Large intestine (tissue), 3 donors: ENCODE measurements at regions not wholly inside any gene's neighbourhood (a gene's known extent, or its start where the extent isn't known, plus 50 kb on each side); places are given as distances from the start of the nearest gene placed in this dataset.

Experiments
- DNase-seq, 2 donors: peaks; one replicate each; pipeline versions ENCODE4 v3.0.0 to v3.0.0-alpha.2; 2013
- H3K27ac ChIP-seq: one replicate; pipeline ENCODE4 v1.5.1; 2013; ENCODE audit warnings: low read length
- H3K27me3 ChIP-seq: 2 replicates; pipeline ENCODE4 v1.6.1; 2013; ENCODE audit warnings: low read length; ENCODE audit not compliant: control insufficient read depth, insufficient read depth
- H3K36me3 ChIP-seq: 2 replicates; pipeline ENCODE4 v1.6.1; 2013; ENCODE audit warnings: low read length; ENCODE audit not compliant: control insufficient read depth, insufficient read depth
- H3K4me1 ChIP-seq: one replicate; pipeline ENCODE4 v1.6.1; 2013; ENCODE audit warnings: low read length; ENCODE audit not compliant: control insufficient read depth, insufficient read depth
- H3K4me3 ChIP-seq: one replicate; pipeline ENCODE4 v1.5.1; 2013; ENCODE audit warnings: low read length
- H3K9me3 ChIP-seq: one replicate; pipeline ENCODE4 v1.6.1; 2013; ENCODE audit warnings: mild to moderate bottlenecking, low read depth, low read length, moderate library complexity; ENCODE audit not compliant: control insufficient read depth
- WGBS: methylation state at CpG from one replicate; pipeline ENCODE4 v1.1.5; 2013; ENCODE audit warnings: low lambda C conversion rate; ENCODE audit not compliant: insufficient coverage; 5-methylcytosine and 5-hydroxymethylcytosine counted together

- H3K4me1 ChIP-seq: no peaks in the 10 kb centered on the region
- H3K9me3 ChIP-seq: no peaks in the 10 kb centered on the region
- H3K27ac ChIP-seq: no peak overlapping the region
- no peak for DNase-seq
- no peaks in the 10 kb centered on the region for H3K27me3 ChIP-seq
- no peak overlapping the region for H3K4me3 ChIP-seq
- H3K36me3 ChIP-seq: no peaks in the 10 kb centered on the region
- WGBS: no CpG with 5 or more reads among the region's 2 CpGs
Measured at GRCh38 chr12:113625499-113625898, 153.8 kb upstream of the LHX5 start.

GRCh38 chr12:113622410-113622809 lies 150.7 kb upstream of the LHX5 start:
- H3K9me3 ChIP-seq: no peaks in the 10 kb centered on the region
- 80% methylated on average over 1 of the region's 10 CpGs for WGBS
- peaks cover 6% of the 10 kb centered on the region for H3K27me3 ChIP-seq
- no peak overlapping the region for H3K4me3 ChIP-seq
- H3K36me3 ChIP-seq: no peaks in the 10 kb centered on the region
- H3K4me1 ChIP-seq: no peaks in the 10 kb centered on the region
- H3K27ac ChIP-seq: no peak overlapping the region
- DNase-seq: no peak

- peaks cover 9% of the 10 kb centered on the region for H3K27me3 ChIP-seq
- 100% methylated on average over 1 of the region's 6 CpGs for WGBS
- no peaks in the 10 kb centered on the region for H3K9me3 ChIP-seq
- no peaks in the 10 kb centered on the region for H3K4me1 ChIP-seq
- no peaks in the 10 kb centered on the region for H3K36me3 ChIP-seq
- no peak for DNase-seq
- no peak overlapping the region for H3K27ac ChIP-seq
- H3K4me3 ChIP-seq: no peak overlapping the region
Measured at GRCh38 chr12:113620437-113620976, 148.8 kb upstream of the LHX5 start.

GRCh38 chr12:113619202-113619601 lies 147.5 kb upstream of the LHX5 start:
- Histone ChIP-seq H3K4me1 (no peaks in the 10 kb centered on the region), H3K27me3 (peaks cover 9% of the 10 kb centered on the region), H3K4me3 (no peak overlapping the region), H3K36me3 (no peaks in the 10 kb centered on the region), H3K9me3 (no peaks in the 10 kb centered on the region), H3K27ac (no peak overlapping the region)
- WGBS: no CpG with 5 or more reads among the region's 5 CpGs
- no peak for DNase-seq

GRCh38 chr12:113613414-113613813 lies 141.7 kb upstream of the LHX5 start:
- WGBS: no CpG with 5 or more reads among the region's 2 CpGs
- no peak overlapping the region for H3K4me3 ChIP-seq
- no peaks in the 10 kb centered on the region for H3K9me3 ChIP-seq
- H3K27ac ChIP-seq: no peak overlapping the region
- DNase-seq: no peak
- H3K4me1 ChIP-seq: no peaks in the 10 kb centered on the region
- no peaks in the 10 kb centered on the region for H3K36me3 ChIP-seq
- H3K27me3 ChIP-seq: peaks cover 43% of the 10 kb centered on the region

- Histone ChIP-seq H3K27ac (no peak overlapping the region), H3K27me3 (peaks cover 43% of the 10 kb centered on the region), H3K4me3 (no peak overlapping the region), H3K4me1 (no peaks in the 10 kb centered on the region), H3K9me3 (no peaks in the 10 kb centered on the region), H3K36me3 (no peaks in the 10 kb centered on the region)
- no peak for DNase-seq
- WGBS: 0% methylated on average over 1 of the region's 3 CpGs
Measured at GRCh38 chr12:113612793-113613192, 141.1 kb upstream of the LHX5 start.

- H3K27ac ChIP-seq: no peak overlapping the region
- H3K27me3 ChIP-seq: peaks cover 43% of the 10 kb centered on the region
- no peak for DNase-seq
- WGBS: 0% methylated on average over 2 of the region's 16 CpGs
- H3K4me1 ChIP-seq: no peaks in the 10 kb centered on the region
- H3K4me3 ChIP-seq: no peak overlapping the region
- no peaks in the 10 kb centered on the region for H3K36me3 ChIP-seq
- no peaks in the 10 kb centered on the region for H3K9me3 ChIP-seq
Measured at GRCh38 chr12:113612076-113612728, 140.5 kb upstream of the LHX5 start.

GRCh38 chr12:113611652-113612051 lies 140.0 kb upstream of the LHX5 start:
- no peaks in the 10 kb centered on the region for H3K36me3 ChIP-seq
- DNase-seq: no peak
- 90% methylated on average over 4 of the region's 8 CpGs for WGBS
- no peak overlapping the region for H3K4me3 ChIP-seq
- peaks cover 43% of the 10 kb centered on the region for H3K27me3 ChIP-seq
- no peaks in the 10 kb centered on the region for H3K9me3 ChIP-seq
- H3K27ac ChIP-seq: no peak overlapping the region
- no peaks in the 10 kb centered on the region for H3K4me1 ChIP-seq

GRCh38 chr12:113610698-113611097 lies 139.0 kb upstream of the LHX5 start:
- Histone ChIP-seq H3K4me3 (no peak overlapping the region), H3K27me3 (peaks cover 41% of the 10 kb centered on the region), H3K36me3 (no peaks in the 10 kb centered on the region), H3K27ac (no peak overlapping the region), H3K9me3 (no peaks in the 10 kb centered on the region), H3K4me1 (no peaks in the 10 kb centered on the region)
- DNase-seq: no peak
- no CpG with 5 or more reads among the region's 13 CpGs for WGBS

GRCh38 chr12:113609692-113610469 lies 138.2 kb upstream of the LHX5 start:
- Histone ChIP-seq H3K27ac (no peak overlapping the region), H3K9me3 (no peaks in the 10 kb centered on the region), H3K27me3 (peaks cover 41% of the 10 kb centered on the region), H3K4me1 (no peaks in the 10 kb centered on the region), H3K4me3 (no peak overlapping the region), H3K36me3 (no peaks in the 10 kb centered on the region)
- WGBS: 6% methylated on average over 5 of the region's 16 CpGs
- DNase-seq: no peak
